ENCODE measurements at regions not wholly inside any gene's neighbourhood (a gene's known extent, or its start where the extent isn't known, plus 50 kb on each side); places are given as distances from the start of the nearest gene placed in this dataset.
A peak's percentile ranks its signal among the peaks of the same experiment; 100 is the strongest.

DNA sequence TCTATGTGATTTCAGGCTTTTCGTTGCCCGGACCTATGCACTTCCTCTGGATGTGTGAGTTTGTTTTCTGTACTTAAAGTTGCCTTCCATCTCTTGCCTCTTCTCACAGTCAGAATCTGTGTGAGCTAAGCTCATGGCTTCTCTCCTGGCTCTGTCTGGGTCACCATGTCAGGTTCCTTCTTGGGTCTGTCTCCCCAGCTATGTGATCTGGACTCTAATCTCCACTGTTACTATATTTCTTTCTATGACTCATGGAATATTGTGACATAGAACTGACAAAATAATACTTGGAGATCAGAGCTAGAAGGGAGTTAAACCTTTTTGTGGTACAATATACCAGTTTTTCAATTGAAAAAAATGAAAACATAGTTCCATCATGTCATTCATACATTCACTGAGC lies 172.7 kb upstream of the FGGY start:
- no peak for DNase-seq (ENCODE audit: low spot score)

DNA sequence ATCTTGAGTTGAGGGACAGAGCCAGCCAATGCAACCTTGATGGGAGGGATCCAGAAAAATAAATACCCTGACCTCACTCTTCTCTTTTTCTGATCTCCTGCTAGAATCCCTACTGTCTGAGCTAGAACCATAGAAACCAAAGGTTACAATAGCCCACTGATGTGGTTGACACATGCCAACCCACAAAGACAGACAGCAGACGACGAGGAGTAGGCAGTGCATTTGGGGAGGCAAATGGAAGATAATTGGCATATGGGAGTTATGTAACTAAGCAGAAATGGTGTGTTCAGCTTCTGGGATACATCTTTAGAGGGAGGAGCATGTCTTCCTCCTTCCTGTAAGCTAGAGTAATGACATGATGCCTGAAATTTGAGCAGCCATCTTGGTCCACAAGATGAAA lies 171.7 kb upstream of the FGGY start:
- DNase-seq (ENCODE audit: low spot score), result no peak

DNA sequence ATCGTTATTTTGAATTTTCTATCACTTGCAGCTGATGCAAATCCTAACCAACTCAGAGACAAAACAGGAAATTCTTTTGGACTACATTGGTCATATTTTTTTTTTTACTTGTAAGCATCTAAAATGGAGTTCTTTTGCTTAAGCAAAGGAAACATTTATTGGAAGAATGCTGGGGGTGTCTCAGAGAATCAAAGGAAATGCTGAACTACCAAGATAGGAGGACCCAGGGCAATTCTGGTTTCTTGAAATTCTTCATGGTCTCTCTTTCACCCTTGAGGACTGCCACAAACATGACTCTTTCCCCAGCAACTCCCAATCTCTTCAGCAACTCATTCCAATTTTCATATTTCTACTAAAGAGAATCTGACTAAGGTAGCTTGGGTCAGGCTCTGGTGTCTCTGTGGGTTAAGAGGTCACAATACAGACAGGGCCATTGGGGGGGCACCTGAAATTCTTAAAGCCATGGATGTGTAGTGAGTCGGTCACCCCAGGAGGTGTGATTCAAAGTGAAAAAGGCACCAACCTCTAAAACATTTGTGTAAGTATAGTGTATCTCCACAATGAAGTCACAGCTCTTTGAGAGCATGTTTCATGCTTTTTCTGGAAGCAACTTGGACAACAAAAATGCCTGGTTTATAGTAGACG lies 171.1 kb upstream of the FGGY start:
- DNase-seq (ENCODE audit: low spot score), result no peak

DNA sequence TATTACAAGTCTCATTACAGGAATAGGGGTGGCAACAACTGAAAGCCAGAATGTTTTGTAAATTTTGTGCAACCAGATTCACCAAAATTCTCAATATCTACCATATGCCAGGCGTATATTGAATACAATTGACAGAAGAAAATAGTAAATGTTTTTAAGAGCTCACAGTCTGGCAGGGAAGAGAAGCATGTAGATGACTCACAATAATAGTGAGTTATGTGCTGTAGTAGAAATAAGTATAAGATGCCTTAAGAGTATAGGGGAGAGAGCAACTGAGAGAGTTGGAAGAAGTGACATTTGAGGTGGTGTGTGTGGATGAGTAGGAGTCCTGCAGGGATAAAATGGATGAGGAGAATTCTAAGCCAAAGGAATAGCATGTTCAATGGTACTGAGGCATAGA lies 170.5 kb upstream of the FGGY start:
- DNase-seq (ENCODE audit: low spot score), result no peak

DNA sequence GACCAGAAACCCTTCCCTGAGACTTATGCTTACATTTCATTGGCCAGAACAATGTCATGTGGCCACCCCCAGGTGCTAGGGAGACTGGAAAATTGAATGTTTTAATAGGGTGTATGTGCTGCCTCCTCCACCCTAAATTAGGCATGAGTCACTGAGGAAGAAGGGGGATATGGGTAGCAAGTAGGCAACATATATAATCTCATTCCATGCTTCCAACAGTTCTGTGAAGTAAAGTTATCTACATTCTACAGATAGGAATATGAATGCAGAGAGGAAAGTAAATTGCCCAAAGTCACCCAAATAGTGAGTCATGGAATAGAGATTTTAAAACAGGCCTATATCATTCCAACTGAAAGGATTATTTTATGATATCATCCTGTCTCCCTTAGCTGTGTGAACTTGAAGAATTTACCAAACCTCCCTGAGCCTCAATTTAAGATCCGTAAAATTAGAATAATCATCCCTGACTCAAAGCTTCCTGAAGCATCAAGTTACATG lies 168.6 kb upstream of the FGGY start:
- no peak for DNase-seq (ENCODE audit: low spot score)

DNA sequence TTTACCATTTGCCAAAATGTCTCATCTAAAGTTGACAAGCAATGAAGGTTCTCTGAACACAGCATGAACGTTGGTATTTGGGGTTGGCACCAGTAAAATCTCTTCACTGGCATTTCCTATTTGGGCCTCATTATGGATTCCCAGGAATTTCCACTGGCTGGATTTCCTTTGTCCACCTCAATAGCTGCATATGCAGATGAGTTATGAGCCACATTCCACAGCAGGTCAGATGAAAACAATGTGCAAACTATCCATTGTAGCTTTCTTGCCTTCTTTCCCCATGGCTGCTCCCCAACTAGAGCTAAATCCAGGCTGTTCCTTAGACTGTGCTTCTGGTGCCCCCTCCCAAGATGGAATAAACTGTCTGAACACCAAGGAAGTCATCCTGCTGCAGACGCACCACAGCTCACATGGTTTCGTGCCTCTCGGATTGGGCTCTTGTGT lies 168.1 kb upstream of the FGGY start:
- no peak for DNase-seq (ENCODE audit: low spot score)

DNA sequence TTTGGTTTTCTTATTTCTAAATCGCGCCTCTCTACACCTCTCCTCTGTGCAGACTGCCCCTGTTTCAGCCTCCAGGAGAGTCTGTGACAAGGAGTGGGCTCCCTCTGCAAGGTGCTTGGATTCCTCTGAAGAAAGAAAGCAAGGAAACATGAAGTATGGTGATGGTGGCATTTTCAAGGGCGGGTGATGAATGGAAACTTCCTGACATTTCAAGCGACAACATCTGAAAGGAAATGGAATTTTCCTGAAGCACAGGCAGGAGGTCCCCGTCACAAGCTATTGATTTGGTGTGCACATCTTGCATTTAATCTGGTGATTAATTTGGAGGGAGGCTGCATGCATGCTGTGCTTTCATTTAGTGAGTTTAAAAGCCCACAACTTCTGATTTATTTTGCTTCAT lies 164.6 kb upstream of the FGGY start:
- DNase-seq (ENCODE audit: low spot score), result no peak

DNA sequence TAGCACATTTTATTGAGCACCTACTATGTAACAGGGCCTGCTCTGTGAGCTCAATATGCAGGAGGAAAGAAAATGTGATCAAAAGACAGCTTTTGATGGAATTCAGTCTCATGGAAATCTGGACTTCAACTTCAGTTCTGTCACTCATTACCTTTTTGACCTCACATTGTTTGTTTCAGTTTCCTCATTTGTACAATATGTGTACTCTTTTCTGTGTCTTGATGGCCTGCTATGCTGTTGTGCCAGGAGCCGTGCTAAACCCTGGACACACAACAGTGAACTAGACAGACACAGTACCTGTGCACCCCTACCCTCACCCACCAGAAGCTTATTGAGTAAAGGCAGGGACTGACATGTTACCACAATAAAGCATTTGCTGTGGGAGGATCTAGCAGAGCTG lies 162.9 kb upstream of the FGGY start:
- no peak for DNase-seq (ENCODE audit: low spot score)

DNA sequence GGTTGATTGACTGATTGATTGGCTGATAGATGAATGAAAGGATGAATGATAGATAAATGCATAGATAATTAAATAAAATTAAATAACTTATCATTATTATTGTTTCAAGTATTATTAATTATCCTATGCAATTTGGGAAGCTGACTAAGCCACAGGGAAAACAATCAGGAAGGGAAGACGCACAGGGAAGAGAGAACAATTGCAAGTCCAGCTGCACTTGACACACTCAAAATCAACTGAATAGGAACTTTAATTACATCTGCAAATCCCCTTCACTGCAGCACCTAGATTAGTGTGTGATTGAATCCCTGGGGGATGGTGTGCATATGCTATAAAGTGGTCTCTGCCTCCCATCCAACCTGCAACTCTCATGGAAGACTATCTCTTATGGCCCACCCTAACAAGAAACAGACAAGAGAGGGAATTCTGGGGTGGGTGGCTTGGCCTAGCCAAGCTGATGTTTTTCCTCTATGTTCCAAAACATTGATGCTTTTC lies 161.1 kb upstream of the FGGY start:
- no peak for DNase-seq (ENCODE audit: low spot score)

DNA sequence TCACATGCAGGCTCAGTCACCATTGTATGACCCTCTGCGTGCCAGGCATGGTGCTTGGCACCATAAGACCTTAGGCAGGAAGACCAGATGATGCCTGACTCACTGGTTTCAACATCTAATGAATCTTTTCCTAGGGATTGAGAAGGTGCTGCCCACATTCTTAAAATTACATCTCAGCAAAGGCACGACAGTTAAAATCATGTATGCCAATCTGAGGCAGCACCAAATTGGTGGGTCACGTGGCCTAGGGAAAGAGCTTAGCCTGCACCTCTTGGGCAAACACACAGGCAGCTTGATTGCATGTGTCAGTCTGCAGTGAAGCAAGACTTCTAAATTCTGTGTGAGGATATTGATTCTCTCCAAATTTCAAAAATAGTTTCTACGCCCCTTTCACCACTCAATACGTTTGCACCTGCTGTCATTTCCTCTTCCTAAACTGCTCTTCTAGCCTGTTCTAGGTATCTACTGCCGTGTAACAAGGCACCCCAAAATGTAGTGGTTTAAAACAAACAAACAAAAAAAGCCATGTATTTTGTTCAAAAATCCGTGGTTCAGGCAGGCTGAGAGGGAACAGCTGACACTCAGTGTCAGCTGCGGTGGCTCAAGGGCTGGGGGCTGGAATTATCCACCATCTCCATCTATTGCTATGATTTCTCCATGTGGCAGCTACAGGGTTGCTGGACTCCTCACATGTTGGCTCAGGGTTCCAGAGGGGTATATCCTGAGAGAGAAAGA lies 160.2 kb upstream of the FGGY start:
- DNase-seq (ENCODE audit: low spot score), result no peak

DNA sequence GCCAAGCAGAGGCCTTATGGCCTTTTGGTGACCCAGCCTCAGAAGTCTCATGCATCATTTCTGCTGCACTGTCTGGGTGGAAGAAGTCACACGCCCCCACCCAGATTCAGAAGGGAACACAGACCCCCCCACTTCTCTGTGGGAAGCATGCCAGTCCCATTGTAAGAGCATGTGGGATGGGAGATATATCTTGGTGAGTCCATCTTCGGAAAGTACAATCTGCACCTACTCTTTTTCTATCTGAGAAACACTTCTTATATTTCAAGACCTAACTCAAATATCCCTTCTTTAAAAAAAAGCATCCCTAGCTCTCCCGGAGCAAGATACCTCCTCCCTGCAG lies 159.6 kb upstream of the FGGY start:
- DNase-seq (ENCODE audit: low spot score), result no peak

DNA sequence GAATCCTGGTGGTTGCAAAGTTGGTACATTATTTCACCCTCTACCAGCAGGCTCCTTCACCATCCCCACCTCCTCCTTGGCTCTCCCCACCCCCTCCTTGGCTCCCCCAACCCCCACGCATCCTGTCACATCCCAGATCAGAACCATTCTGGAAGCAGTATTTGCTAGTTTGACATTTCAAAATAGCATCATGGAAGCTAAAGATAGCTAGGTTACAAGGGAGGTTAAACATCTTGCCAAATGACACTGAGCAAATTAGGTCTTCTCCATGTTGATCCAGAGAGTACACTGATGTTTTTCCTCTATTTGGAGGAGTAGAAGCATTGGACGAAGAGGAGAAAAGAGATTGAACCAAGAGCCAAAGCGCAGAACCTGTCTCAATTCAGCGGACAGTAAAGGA lies 158.9 kb upstream of the FGGY start:
- DNase-seq (ENCODE audit: low spot score), result no peak

DNA sequence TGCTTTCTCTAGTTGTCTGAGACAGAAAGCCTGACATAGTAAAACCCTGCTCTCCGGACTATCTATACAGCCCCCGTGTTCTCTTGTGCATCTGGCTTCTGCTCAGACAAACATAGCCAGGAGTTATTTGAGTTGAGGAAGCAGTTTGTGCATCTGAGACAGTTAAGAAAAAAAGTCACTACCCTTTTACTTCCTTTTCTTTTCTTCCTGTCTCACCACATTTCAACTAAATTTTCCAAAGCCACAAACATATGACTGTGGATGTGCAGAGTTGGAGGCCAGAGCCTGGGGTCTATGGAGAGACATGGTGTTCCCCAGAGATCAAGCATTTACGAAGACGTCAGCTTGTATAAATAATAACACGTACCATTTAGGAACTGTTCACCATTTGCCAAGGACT lies 158.5 kb upstream of the FGGY start:
- DNase-seq (ENCODE audit: low spot score), result no peak

DNA sequence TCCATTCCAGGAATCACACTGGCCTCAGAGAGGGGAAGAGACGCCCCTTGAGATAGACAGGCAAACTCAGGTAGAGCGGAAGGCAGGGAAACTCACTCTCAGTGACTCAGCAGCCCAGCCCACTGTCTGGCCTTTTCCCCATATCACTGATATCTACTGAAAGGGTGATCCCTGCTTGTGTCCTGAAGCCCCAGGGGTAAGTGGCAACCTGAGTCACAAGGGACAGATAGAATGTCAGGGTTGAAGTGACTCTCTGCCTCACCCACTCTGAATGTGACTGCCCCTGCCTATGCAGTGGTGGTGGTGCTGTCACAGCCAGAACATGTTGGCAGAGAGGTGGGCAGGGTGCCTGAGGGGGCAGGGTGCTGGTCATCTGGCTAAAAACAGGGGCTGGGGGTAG lies 157.5 kb upstream of the FGGY start:
- no peak for DNase-seq (ENCODE audit: low spot score)

DNA sequence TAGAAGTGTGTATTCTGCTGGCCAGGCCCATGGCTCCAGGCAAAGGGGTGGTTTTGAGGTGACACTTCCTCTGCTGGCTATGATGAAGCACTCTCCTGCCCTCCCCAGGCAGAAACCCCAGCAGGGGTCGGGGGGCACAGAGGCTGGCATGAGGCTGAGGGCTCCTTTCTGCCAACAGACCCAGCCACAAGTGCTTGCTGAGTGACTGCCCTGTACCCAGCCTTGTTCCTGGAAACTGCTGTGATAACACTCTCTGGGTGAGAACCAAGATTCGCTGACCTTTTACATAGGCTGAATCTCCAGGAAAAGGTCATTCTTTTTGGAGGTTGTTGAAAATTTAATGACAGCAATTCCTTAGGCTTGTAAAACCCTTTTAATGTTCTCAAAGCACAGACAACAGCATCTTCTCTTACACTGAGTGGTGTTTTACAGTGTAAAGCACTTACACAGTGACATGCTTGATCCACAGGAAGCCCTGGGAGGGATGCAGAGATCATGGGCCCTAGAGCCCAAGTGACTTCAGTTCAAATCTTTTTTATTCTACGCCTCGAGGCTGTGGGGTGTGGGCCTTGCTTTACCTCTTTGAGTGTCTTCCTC lies 155.5 kb upstream of the FGGY start:
- DNase-seq (ENCODE audit: low spot score), result no peak

DNA sequence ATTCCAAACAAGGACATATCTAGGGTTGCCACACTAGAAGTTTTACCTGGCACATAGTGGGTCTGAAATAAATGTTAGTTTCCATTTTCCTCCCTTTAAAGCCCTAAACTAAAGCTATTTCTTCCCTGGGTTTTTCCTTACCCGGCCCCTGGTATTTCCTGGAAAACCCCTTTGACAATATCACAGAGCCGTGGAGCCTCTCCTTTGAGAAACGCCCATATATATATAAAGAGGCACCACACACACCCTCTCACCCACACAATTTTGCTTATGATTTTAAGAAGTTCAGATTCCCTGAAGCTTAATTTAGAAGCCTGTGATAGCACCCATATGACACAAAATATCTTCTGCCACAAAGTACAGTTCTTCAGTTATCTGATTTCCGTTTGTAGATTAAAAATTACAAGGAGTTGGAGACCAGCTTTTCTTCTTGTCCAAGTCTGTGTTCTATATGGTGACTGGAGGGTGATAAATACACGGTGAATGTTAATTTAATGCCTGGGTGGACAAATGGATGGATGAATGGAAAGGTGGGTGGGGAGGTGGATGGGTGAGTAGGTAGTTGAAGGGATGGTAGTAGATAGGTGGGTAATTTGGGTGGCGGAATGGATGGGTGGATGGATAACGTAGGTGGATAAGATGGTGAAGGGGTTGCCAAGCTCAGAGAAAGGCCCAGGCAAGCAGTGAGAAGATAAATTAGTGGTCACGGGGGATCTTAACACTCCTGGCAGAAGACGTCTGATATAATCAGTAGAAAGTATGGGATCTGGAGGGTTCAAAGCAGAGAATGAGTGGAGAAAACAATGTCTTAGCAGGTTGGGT lies 154.4 kb upstream of the FGGY start:
- DNase-seq (ENCODE audit: low spot score), result no peak

DNA sequence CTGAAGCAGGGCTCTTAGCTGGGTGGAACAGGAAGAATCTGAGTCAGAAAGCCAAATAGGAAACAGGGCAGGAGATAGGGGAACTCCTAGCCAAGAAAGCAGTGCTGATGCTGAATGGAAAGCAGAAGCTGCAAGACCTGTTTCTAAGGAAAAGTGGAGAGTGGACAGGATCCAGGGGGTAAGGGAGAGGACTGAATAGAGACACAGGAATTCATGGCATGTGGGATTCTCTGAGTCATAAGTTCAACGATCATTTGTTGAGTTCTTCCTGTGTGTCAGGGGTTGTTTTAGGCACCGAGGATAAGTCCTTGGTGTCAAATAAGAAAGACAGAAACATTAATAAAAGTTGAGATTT lies 153.8 kb upstream of the FGGY start:
- DNase-seq (ENCODE audit: low spot score), result no peak

DNA sequence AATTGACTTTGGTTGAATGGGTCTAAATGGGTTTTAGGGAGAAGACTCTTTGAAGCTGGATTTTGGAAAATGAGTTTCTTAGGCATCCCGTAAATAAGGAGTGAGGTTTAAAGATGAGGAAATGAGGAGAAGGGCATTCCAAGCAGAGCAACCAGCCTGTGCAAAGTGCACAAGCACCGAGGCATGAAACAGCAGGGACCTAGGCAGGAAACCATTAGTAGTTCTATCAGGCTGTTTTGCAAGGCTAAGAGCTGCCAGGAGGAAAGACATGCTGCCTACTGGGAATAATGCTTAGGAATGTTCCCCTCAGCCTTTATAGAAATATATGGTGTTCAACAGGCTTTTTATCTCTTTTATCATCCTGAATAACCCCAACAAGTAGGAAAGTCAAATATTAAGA lies 153.1 kb upstream of the FGGY start:
- no peak for DNase-seq (ENCODE audit: low spot score)

DNA sequence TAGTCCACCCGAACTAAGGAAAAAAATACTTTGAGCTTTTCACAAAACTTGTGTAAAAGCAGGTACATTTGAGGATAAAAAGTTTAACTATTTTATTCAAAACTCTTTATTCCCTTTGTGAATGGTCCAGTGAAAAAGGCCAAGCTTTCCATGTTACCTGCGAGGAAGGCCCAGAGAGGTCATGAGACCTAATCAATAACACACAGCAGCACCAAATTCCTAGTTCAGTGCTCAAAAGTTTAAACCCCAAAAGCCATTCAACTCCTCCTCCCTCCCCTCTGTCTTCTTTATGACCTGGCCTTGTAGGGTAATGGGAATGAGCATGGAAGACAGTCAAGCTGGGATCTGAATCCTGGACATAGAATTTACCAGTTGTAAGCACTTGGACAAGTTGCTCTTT lies 151.9 kb upstream of the FGGY start:
- no peak for DNase-seq (ENCODE audit: low spot score)

DNA sequence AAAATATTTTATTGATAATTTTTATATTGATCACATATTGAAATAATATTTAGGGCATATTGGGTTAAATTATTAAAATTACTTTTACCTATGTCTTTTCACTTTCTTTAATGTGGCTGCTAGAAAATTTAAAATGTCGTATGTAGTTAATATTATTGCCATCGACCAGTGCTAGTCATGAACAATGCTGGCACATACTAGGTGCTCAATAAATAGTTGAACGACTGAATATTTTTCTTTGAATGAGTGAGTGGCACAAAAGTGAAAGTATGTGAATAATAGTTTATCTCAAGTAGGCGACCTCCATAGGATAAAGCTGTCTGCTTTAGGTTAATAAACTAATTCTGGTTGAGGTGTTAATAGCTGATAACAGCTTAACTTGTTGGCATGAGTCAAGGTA lies 150.8 kb upstream of the FGGY start:
- DNase-seq (ENCODE audit: low spot score), result no peak

DNA sequence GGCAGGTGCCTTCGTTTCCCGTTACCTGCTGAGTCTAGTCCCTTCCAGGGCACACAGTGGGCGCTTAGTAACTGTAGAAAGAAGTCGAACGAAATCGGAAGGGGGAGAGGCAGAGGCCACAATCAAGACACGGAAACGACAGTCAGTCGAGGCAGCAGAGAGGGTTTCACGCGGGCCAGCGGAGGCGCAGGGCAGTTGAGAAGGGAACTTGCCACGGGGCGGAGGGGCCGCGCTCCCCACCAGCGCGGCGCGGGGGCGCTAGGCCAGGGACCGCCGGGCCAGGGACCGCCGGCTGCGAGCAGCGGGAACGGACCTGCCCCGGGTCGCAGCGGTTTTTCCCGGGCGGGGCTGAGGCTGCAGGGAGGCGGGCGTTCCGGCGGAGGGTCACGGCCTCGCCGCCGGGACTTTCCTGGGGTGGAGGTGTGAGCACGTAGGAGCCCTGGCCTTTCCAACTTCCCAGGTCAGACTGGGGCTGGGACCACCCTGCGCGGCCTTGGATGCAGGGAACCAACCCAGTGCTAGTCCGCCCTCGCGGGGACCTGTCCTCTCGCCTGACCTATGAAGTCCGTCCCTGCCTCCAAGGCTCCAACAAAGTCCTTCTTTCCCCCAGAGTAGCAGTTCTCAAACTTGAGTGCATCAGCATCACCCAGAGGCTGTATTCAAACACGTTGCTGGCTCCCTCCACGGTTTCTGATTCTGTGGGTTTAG lies 150.1 kb upstream of the FGGY start:
- DNase-seq (ENCODE audit: low spot score), result peak; percentile 41

DNA sequence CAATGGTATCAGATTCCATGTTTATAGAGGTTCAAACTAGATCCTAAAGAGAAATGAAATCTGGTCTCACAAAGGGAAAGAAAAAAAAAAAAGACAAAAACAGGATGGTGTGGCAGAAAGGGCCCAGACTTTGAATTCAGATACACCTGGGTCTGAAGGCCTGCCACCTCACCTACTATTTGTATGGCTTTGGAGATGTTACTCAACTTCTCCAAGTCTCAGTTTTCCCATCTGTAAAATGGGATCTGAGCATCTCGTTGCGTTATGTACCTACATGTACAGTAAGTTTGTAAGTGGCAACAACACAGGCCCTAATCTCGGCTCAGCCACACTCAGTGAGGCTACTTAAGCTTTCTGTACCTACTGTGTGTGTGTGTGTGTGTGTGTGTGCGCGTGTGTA lies 147.5 kb upstream of the FGGY start:
- no peak for DNase-seq (ENCODE audit: low spot score)

Measured in D341Med (cell line).